ENCODE measurements at regions not wholly inside any gene's neighbourhood (a gene's known extent, or its start where the extent isn't known, plus 50 kb on each side); places are given as distances from the start of the nearest gene placed in this dataset.

DNA sequence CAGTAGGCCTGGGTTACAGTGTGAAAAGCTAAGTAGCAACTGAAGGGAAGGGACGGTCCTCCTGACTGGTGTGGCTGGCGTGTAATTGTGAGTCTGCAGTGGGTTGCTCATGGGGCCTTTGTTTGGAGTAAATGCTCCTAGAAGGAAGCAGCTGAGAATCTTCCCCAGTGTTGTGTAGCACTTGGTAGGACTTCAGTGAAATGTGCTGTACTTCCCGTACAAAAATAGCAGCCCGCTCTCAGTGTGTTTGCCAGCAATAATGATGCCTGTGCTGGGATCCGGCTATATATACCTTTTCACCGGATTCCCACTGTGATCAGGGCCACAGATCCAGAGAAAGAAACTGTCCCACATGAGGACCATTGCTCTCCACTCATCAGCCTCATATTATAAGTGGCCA, 175.7 kb upstream of the NTM start:
- TF ChIP-seq, protein P1, sequence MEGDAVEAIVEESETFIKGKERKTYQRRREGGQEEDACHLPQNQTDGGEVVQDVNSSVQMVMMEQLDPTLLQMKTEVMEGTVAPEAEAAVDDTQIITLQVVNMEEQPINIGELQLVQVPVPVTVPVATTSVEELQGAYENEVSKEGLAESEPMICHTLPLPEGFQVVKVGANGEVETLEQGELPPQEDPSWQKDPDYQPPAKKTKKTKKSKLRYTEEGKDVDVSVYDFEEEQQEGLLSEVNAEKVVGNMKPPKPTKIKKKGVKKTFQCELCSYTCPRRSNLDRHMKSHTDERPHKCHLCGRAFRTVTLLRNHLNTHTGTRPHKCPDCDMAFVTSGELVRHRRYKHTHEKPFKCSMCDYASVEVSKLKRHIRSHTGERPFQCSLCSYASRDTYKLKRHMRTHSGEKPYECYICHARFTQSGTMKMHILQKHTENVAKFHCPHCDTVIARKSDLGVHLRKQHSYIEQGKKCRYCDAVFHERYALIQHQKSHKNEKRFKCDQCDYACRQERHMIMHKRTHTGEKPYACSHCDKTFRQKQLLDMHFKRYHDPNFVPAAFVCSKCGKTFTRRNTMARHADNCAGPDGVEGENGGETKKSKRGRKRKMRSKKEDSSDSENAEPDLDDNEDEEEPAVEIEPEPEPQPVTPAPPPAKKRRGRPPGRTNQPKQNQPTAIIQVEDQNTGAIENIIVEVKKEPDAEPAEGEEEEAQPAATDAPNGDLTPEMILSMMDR (conservative IDR thresholded peaks at IDR 0.05 in 1 of 2, IDR thresholded peaks at IDR 0.05 in 1 of 2; ENCODE audit: low read depth in 1 of 2, low read length in 2 of 2): no peak
- TF ChIP-seq EZH2 (IDR thresholded peaks at IDR 0.05; ENCODE audit: low read length, missing control alignments): no peak
